ENCODE measurements at regions not wholly inside any gene's neighbourhood (a gene's known extent, or its start where the extent isn't known, plus 50 kb on each side); places are given as distances from the start of the nearest gene placed in this dataset.

DNA sequence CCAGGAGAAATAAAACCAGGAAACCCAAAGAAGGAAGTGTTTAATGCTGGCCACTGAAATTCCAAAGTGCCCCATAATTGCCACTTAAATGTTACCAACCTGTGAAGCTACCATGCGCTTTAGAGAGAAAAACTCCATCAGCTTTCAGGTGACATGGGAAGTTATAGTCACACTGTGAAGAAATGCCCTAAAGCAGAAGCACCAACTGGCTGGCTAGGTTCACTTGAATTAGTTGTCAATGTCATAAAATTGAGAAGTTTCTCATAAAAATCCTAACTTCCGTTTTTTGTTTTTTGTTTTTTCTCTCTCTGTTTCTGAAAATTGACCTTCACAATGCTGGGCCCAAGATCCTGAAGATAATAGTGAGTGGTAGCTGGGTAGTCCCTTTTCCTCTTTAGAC, 167.9 kb upstream of the CTNNB1 start:
- Histone ChIP-seq H3K9ac (no peak overlapping the region), H3K4me1 (ENCODE audit: low read depth, poor library complexity, severe bottlenecking) (no peaks in the 10 kb centered on the region), H3K27me3 (ENCODE audit: insufficient read depth, low read depth) (no peaks in the 10 kb centered on the region), H3K4me2 (no peak overlapping the region), H3K79me2 (ENCODE audit: insufficient read depth, low read depth) (no peaks in the 10 kb centered on the region), H4K20me1 (ENCODE audit: insufficient read depth) (no peaks in the 10 kb centered on the region), H3K4me3 (IDR thresholded peaks at IDR 0.05; ENCODE audit: insufficient read depth, low read depth, low read length) (no peak overlapping the region), H2AFZ (ENCODE audit: low read depth) (no peak overlapping the region), H3K27ac (no peak overlapping the region), H3K36me3 (ENCODE audit: insufficient read depth) (no peaks in the 10 kb centered on the region)
- TF ChIP-seq, protein P1, sequence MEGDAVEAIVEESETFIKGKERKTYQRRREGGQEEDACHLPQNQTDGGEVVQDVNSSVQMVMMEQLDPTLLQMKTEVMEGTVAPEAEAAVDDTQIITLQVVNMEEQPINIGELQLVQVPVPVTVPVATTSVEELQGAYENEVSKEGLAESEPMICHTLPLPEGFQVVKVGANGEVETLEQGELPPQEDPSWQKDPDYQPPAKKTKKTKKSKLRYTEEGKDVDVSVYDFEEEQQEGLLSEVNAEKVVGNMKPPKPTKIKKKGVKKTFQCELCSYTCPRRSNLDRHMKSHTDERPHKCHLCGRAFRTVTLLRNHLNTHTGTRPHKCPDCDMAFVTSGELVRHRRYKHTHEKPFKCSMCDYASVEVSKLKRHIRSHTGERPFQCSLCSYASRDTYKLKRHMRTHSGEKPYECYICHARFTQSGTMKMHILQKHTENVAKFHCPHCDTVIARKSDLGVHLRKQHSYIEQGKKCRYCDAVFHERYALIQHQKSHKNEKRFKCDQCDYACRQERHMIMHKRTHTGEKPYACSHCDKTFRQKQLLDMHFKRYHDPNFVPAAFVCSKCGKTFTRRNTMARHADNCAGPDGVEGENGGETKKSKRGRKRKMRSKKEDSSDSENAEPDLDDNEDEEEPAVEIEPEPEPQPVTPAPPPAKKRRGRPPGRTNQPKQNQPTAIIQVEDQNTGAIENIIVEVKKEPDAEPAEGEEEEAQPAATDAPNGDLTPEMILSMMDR (conservative IDR thresholded peaks at IDR 0.05; ENCODE audit: low read depth, low read length) = no peak

DNA sequence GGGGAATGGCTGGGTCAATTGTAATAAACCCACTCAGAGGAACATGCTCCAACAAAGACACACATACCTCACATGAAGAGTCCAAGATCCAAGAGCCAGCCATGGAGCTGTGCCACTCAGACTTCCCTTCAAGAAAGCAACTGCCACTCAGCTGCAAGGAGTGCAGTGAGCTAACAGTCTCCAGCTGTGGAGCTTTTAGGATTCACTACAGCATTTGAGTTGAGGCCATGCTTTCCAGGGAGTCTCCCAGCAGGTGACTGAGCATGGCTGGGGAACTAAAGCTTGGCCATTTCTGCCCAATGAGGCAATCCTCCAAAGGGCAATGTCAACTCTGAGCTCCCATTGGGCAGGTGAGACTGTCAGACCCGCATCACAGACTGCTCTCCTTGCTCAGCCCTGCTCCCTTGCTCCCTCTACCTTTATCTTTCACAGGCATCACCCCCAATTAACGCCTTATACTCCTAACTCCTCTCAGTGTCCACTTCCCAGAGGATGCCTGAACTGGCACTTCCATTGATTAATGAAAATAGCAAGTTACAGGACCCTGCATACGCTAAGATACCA, 165.3 kb upstream of the CTNNB1 start:
- H3K27me3 ChIP-seq (ENCODE audit: insufficient read depth, low read depth) = no peaks in the 10 kb centered on the region
- no peak overlapping the region for H2AFZ ChIP-seq (ENCODE audit: low read depth)
- no peak overlapping the region for H3K4me3 ChIP-seq (IDR thresholded peaks at IDR 0.05; ENCODE audit: insufficient read depth, low read depth, low read length)
- TF ChIP-seq, protein P1 (conservative IDR thresholded peaks at IDR 0.05; ENCODE audit: low read depth, low read length) = no peak
- no peaks in the 10 kb centered on the region for H3K36me3 ChIP-seq (ENCODE audit: insufficient read depth)
- H3K79me2 ChIP-seq (ENCODE audit: insufficient read depth, low read depth) = no peaks in the 10 kb centered on the region
- H3K4me2 ChIP-seq = no peak overlapping the region
- H3K4me1 ChIP-seq (ENCODE audit: low read depth, poor library complexity, severe bottlenecking) = no peaks in the 10 kb centered on the region
- H4K20me1 ChIP-seq (ENCODE audit: insufficient read depth) = no peaks in the 10 kb centered on the region
- H3K9ac ChIP-seq = no peak overlapping the region
- no peak overlapping the region for H3K27ac ChIP-seq

DNA sequence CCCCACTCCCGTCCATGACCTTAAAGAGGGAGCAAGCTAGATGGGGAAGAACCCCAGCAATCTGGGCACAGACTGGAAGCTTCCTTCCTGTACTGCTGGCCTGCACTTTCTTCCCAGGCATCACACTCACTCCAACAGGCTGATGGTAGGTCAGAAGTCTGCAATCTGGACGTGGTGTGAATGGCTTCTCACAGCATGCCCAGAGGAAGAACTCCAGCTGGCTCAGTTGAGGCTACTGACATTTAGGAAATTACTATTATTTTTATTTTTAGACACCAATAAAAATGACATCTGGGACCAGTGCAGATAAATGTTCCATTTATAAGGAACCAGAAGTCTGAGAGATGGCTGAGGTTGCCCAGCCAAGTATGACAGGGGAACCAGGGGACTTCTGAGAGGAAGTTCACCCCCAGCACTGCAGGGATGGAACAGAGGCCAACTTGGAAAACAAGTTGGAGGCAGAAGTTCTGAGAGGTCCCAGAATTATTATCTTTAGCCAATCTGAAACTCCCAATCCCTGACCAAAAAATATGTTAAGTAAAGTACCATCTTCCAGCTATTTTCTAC, 163.8 kb upstream of the CTNNB1 start:
- no peaks in the 10 kb centered on the region for H3K4me1 ChIP-seq (ENCODE audit: low read depth, poor library complexity, severe bottlenecking)
- H3K36me3 ChIP-seq (ENCODE audit: insufficient read depth) = no peaks in the 10 kb centered on the region
- no peak overlapping the region for H3K4me3 ChIP-seq (IDR thresholded peaks at IDR 0.05; ENCODE audit: insufficient read depth, low read depth, low read length)
- no peak overlapping the region for H3K4me2 ChIP-seq
- no peaks in the 10 kb centered on the region for H4K20me1 ChIP-seq (ENCODE audit: insufficient read depth)
- no peak overlapping the region for H3K27ac ChIP-seq
- no peak overlapping the region for H3K9ac ChIP-seq
- no peaks in the 10 kb centered on the region for H3K79me2 ChIP-seq (ENCODE audit: insufficient read depth, low read depth)
- no peak overlapping the region for H2AFZ ChIP-seq (ENCODE audit: low read depth)
- TF ChIP-seq, protein P1 (conservative IDR thresholded peaks at IDR 0.05; ENCODE audit: low read depth, low read length) = no peak
- H3K27me3 ChIP-seq (ENCODE audit: insufficient read depth, low read depth) = no peaks in the 10 kb centered on the region

DNA sequence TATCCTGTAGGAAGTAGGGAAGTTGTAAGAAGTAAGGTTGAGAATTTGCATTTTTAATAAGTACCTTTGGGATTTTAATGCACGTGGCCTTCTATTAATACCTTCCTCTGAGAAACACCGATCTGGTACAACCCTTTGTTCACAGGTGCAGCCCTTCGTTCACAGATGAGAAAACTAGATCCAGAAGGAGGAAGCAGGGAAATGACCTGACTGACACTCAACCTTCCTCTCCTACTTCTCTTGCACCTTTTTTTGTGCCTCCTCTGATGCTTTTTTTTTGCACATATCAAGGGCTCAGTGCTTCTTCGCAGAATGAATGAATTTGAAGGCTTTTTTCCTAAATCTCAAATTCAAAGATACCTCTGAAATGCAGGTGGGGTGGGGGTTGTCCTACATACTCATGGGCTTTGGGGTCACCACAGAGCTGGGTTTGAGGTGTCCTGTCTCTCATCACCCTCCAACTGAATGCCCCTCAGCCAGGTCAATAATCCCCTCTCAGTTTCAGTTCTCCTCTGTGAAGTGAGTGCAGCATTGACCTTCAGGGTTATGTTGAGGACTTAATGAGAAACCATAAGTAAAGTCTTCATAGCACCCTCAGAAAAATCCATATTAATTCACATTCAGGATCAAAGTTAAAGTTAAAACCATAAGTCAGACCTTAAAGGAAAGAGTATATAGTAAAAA, 161.5 kb upstream of the CTNNB1 start:
- no peaks in the 10 kb centered on the region for H4K20me1 ChIP-seq (ENCODE audit: insufficient read depth)
- no peak overlapping the region for H2AFZ ChIP-seq (ENCODE audit: low read depth)
- H3K27ac ChIP-seq = no peak overlapping the region
- H3K9ac ChIP-seq = no peak overlapping the region
- TF ChIP-seq, protein P1 (conservative IDR thresholded peaks at IDR 0.05; ENCODE audit: low read depth, low read length) = no peak
- no peaks in the 10 kb centered on the region for H3K36me3 ChIP-seq (ENCODE audit: insufficient read depth)
- no peak overlapping the region for H3K4me3 ChIP-seq (IDR thresholded peaks at IDR 0.05; ENCODE audit: insufficient read depth, low read depth, low read length)
- no peaks in the 10 kb centered on the region for H3K27me3 ChIP-seq (ENCODE audit: insufficient read depth, low read depth)
- no peaks in the 10 kb centered on the region for H3K4me1 ChIP-seq (ENCODE audit: low read depth, poor library complexity, severe bottlenecking)
- no peak overlapping the region for H3K4me2 ChIP-seq
- H3K79me2 ChIP-seq (ENCODE audit: insufficient read depth, low read depth) = no peaks in the 10 kb centered on the region

All from KMS-11 (cell line).